B cell (primary cell): ENCODE measurements at regions not wholly inside any gene's neighbourhood (a gene's known extent, or its start where the extent isn't known, plus 50 kb on each side); places are given as distances from the start of the nearest gene placed in this dataset.

Experiments used
- CTCF ChIP-seq: fragments of 200-600 bp; IDR thresholded peaks from one replicate; pipeline ENCODE4 v1.8.0; 2022; ENCODE audit warnings: antibody characterized with exemption, mild to moderate bottlenecking
- EZH2 ChIP-seq: IDR thresholded peaks from 2 replicates; pipeline ENCODE4 v1.6.1; 2012; ENCODE audit warnings: borderline replicate concordance, low read depth, mild to moderate bottlenecking, moderate library complexity, low read length; ENCODE audit not compliant: insufficient read depth, poor library complexity, severe bottlenecking

- no peak for TF ChIP-seq CTCF
- TF ChIP-seq EZH2 = no peak
Measured at GRCh38 chr13:26920614-26921355, 160.2 kb upstream of the GPR12 start.
